HG03196 (cell line): ENCODE measurements at regions not wholly inside any gene's neighbourhood (a gene's known extent, or its start where the extent isn't known, plus 50 kb on each side); places are given as distances from the start of the nearest gene placed in this dataset.
"Not testable (repeated sequence)": the region's sequence is repeated elsewhere in the genome, so short reads cannot be mapped to it uniquely, and the experiment has no call there.

Source experiments
- ATAC-seq: cut with Tn5 transposase; IDR thresholded peaks from one replicate; pipeline ENCODE4 v1.9.1; 2021; ENCODE audit not compliant: unreplicated experiment

DNA sequence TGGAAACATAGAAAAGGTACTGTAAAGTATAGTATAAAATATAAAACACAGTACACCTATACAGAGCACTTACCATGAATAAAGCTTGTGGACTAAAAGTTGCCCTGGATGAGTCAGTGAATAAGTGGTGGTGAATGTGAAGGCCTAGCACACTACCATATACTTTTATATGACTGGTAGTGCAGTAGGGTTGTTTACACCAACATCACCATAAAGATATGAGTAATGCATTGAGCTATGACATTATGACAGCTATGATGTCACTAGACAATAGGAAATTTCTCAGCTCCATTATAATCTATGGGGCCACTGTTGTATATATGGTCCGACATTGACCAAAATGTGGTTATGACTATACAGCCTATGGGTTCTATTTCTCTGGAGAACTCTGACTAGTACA, 291.8 kb upstream of the ACTBL2 start:
- no peak for ATAC-seq

DNA sequence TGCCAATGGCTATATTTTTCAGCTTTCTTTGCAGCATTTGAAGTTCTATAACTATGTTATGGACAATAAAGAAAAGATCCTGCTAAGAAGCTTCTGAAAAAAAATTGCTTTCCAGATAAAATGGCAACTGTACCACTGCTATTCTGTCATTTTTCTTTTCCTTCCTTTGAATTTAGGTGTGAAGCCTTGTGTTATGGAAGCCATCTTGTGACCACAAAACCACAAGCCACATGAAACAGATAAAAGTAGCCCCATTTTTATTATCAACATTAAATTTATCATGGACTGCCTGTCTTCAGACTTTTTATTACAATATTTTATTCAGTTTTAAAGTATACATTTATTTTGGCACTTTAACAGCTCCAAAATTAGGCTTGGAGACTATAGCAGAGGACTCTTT, 289.9 kb upstream of the ACTBL2 start:
- no peak for ATAC-seq

DNA sequence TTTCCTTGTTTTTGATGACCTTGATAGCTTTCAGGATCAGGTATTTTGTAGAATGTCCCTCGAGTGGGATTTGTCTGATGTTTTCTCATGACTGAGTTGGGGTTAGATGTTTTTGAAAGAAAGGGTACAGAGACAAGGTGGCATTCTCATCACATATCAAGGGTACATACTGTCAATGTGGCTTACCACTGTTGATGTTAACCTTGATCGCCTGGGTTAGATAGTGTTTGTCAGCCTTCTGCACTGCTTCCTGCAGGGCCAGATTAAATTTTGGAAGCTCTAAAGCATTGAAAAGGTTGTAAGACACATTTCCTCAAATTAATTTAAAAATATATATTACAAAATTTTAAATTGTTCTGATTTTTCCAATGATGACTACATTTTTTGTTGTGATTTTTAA, 287.4 kb upstream of the ACTBL2 start:
- no peak for ATAC-seq

DNA sequence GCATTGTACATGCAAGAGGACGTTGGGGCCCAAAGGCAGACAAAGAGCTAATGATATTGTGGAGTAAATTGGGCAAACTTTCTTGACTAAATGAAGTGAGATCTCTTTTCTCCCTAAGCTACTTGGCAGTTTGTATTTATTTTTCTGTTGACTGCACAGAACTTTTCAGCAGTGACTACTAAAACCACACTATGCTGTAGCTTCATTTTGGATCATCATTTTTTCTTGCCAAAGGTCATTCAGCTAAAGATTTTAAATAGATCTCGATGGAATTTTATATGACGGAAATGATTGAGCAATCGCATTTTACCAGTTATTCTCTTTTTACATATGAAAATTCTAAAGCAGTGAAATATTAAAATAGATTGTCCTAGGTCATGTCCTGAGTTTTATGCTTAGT, 286.1 kb upstream of the ACTBL2 start:
- ATAC-seq = no peak

DNA sequence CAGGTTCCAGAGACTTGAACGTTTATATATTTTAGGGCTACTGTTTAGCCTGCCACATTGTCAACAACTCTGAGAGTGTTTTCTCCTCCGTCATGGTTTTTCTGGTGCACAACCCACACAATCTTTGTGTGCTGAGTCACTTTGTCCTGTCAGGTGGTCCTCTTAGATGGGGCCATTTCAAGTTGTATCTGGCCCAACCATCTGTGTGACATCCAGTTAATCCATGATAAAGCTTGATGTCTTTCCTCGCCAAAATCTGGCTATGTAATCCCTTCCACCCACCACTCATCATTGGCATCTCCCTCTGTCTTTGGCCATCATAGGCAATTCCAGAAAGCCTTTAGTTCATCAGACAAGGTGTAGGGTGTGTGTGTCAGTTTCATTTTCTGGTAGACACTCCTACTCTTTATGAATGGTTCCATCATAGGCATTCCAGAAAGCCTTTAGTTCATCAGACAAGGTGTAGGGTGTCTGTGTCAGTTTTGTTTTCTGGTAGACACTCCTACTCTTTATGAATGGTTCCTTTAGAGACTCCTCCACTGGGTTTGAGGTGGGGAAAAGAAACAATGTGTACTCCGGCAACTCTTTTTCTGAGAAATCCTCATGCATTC, 282.0 kb upstream of the ACTBL2 start:
- ATAC-seq = no peak

DNA sequence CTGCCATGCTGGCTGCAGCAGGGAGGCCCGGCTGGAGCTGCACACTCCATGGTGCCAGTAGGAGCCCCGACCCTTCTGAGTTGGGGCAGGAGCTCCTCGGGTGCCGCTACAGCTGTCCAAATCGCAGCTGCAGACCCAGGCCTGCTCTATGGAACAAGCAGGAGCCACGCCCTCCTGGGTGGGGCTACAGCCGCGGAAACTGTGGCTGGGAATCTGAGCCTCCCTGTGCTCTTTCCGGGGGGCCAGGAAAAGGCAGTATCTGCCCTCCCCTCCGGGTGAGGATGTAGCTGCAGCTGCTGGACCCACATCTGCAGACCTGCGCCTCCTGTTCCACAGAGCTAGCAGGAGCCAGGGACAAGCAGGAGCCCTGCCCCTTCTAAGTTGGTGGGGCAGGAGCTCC, 278.9 kb upstream of the ACTBL2 start:
- ATAC-seq = no peak

DNA sequence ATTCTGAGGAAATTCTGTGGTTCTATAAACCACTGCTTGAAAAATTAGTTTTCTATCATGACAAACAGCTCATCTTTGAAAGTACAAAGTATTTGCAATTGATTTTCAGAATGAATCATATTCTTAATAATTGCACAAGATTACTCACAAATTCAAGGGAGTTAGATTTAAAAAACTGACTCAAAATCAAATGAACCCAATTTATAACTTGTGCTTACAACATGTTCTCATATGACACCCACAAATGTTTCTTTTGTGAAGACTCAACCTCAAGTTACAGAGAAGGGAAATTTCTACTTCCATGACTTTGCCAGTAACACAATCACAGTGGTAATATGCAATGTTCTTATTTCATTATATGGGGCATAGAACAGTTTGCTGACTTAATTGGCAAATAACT, 272.0 kb upstream of the ACTBL2 start:
- no peak for ATAC-seq

DNA sequence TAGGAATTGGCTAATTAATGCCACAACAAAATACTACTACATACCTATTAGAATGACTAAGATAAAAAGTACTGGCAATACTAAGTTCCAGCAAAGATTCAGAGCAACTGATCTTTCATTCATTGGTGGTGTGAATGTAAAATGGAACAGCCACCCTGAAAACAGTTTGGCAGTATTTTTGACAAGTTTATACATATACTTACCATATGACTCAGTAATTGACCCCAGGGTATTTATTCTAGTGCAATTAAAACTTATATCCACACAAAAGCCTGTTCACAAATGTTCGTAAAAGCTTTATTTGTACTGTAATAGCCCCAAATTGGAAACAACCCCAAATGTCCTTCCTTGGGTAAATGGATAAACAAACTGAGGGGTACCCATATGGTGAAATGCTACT, 270.8 kb upstream of the ACTBL2 start:
- no peak for ATAC-seq

DNA sequence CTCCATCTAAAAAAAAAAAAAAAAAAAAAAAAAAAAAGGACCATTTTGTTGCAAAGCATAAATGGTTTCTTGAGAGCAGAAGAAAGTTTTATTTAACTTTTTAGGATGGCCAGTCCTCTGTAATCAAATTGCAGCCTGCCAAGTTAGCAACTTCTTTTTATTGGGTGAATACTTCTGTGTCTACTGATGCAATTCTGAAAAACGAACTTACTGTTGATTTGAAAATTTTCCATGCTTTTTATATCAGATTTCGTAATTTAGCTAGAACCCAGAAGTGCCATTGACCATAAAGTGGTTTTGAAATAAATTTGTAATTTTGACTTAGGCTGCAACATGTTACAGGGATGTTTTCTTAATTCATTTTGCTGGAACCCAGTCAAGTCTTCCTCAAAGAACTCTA, 269.1 kb upstream of the ACTBL2 start:
- ATAC-seq = no peak

DNA sequence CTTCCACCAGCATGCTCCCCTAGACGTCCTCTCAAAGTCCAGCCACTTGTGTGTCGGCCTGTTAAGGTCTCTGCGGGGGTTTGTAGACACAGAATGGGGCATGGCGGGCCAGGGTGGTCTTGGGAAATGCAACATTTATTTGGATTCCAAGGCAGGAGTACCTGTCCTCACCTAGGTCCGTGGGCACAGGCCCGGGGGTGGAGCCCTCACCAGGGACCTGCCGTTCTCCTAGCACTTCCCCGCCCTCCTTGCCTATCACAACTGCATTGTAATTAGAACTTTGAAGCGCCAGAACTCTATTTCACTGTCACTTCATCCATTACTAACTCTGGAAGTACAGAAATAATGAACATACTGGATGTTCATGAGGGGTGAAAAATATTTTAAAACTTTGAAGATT, 268.3 kb upstream of the ACTBL2 start:
- no peak for ATAC-seq

DNA sequence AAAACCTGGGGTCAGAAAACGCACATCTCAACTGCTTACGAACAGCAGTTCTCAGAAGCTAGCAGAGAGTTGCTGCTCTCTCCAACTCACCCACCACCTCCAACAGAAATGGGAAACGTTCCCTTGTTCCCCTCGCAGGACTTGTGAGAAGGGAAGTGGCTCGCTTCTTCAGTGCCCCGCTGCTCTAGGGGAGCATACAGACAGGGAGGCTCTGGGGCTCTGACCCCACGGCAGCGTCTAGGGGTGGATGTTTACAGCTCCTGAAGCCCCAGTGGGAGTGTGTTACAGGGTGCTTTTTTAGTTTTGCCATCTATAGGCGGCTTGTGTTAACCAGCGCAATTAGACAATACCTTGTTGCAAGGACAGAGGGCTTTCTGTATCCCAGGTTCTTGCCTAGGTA, 267.7 kb upstream of the ACTBL2 start:
- no peak for ATAC-seq

DNA sequence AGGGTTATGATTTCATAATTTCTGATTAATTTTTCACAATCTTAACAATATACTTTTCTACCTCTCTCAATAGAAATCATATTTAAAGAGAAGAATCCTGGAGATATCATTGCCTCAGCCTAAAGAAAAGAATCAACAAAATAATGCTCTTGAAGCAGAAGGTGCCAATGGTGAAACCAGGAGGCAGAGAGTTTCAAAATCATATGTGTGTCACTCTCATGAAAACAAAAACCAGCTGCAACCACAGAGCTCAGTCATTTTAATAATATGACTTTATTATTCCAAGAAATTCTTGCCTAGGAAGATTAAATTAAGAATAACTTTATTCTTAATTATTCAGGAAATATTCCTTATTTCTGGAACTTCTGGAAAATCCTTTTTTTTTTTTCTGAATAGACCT, 266.8 kb upstream of the ACTBL2 start:
- ATAC-seq = no peak

DNA sequence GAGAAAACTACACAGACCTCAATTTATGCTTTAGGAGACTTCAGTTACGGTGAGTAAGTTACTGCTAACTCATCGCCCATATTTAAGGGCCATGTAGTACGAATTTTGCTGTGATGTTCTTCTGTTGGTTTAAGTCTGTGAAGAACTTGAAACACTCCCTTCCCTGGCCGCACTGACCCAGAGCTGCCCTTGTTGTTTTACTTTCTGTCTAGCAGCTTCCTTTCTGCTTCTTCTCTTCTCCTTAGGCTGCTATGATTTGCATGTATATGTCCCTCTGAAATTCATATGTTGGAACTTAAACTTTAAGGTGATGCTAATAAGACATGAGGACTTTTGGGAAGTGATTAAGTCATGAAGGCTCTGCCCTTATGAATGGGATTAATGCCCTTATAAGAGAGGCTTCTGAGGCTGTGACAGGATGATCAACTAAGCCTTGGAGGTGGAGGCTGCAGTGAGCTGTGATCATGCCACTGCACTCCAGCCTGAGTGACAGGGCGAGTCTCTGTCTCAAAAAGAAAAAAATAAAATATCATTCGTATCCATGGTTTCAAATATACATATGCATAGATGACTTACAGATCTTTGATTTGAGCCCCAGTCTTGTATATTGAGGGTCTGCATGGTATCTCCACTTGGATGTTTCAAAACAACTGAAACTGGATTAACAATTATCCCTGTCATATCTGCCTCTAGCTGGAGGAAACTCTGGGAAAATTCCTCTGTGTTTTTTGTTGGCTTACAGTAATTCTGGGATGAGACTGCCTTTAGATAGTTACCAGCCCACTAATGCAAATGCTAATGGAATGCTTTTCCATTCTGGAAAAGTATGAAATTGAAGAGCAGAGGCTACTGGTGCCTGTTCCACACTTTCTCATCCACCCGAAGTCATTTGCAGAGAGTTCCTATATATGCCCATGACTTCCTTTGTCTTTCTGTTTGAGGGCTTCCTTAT, 263.4 kb upstream of the ACTBL2 start:
- no peak for ATAC-seq

DNA sequence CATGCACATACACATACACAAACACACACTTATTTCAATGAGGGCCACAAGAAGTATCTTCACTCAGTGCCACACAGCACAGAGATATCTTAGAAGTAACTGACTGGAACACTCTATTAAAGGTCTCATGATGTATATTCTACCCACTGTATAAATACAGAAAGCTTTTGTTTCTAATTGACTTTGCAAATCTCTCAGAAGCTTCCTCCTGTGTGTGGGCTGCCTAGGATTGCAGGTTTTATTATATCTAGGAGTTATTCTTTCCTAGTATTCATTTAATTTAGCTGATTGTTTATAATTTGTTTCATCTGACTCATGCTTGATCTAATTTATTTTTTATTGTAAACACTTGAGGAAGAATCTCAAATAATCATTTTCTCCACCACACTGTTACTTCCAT, 262.4 kb upstream of the ACTBL2 start:
- ATAC-seq = no peak

DNA sequence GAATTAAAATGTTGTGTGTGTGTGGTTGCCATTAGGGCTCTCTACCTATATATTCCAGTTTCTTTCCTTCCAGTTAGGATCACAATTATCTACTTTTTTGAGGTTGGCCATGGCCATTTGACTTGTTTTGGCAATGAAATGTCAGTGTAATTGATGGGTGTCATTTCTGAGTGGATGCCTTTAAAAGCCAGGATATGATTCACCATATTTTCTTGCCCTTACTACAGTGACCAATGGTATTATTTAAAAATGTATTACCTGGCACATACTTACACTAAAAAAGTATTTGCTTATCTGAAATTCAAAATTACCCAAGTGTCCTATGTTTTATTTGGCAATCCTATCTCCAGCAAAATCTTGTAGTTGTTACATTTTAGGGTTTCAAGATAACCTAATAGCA, 258.7 kb upstream of the ACTBL2 start:
- ATAC-seq = no peak

DNA sequence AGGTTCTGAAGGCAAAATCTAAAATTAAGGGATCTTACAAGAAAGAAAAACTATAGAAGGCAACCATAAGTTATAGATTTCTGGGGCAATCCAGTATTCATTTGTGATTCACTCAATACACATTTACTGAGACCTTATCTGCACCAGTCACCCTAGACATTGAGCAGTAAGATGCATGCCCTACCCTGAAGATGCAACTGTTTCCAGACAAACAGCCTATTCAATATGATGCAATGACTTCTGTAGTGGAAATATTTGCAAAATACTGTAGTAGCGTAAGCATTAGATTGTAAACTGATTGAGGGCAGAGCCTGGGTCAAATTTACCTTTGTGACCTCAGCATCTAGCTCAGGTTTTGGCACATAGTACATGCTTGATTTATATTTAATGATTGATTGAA, 256.2 kb upstream of the ACTBL2 start:
- no peak for ATAC-seq

DNA sequence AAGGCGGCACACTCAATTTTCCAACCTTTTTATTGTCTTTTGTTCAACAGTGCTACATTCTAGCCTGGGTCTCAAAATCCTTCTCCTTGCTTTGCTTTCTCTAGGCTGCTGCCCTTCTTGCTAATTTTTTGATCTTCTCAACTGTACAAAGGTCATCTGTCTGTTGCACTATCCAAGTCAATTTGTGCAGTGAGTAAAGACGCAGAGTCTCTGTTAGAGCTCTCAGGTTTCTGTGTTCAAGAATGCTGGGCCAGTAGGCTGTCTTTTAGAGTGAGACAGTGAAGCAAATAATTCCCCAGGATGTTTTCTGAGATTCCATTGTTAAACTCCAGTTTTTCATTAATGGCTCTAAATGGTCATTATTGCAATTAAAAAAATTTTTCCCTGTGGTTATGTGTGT, 255.7 kb upstream of the ACTBL2 start:
- no peak for ATAC-seq

DNA sequence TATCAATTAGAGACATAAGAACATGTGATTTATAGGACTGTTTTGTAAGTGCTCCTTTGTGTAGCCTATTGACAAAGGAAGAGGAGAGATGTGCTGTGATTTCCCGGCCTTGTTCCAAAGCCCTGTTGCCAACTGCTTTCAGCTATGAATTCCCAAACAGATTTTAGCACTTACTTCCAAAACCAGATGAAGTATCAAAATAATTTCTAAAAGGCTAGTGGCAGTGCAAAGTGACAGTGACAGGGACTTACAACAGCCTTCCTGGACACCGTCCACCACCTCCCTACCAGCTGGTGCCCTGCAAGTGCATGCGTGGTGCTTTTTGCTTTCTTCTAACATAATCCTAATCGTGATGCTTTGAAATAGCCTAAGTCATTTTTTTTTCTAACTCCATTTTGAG, 254.1 kb upstream of the ACTBL2 start:
- ATAC-seq = no peak

DNA sequence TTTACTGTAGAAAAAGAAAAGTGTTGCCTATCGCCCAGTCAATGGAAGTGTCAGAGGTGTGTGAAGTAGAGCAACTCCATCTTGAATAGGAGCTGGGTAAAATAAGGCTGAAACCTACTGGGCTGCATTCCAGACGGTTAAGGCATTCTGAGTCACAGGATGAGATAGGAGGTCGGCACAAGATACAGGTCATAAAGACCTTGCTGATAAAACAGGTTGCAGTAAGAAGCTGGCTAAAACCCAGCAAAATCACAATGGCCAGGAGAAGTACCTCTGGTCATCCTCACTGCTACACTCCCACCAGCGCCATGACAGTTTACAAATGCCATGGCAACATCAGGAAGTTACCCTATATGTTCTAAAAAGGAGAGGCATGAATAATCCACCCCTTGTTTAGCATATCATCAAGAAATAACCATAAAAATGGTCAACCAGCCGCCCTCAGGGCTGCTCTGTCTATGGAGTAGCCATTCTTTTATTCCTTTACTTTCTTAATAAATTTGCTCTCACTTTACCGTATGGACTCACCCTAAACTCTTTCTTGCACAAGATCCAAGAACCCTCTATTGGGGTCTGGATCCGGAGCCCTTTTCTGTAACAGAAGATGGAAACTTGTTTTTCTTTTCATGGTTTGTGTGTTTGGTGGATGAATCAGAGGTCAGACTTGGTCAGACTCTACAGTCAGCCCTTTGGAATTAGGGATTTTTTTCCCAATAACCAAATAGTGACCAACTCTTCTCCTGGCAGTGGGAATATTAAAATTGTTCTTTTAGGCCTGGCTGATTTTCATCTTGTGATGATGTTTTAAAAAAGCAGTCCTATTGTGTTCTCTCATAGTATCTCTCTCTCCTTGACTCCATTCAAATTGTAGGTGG, 252.9 kb upstream of the ACTBL2 start:
- not testable (repeated sequence) for ATAC-seq

DNA sequence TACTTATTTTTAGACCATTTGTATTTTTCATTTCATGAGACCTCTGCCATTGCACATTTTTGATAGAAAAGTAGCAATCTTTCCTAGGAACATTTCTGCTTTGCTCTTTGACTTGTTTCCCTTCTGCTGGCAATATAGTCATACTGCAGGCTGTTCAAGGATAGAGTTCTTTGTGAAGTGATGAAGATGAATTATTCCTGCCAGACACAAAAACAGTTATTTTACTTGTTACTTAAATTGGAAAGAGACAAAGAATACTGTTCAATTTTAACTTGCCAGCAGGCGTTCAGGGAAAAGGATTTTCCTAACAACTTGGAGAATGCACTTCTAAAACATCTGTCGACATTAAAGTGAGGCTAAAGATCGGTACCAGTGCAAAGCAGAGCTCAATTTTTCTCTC, 251.7 kb upstream of the ACTBL2 start:
- ATAC-seq = no peak

DNA sequence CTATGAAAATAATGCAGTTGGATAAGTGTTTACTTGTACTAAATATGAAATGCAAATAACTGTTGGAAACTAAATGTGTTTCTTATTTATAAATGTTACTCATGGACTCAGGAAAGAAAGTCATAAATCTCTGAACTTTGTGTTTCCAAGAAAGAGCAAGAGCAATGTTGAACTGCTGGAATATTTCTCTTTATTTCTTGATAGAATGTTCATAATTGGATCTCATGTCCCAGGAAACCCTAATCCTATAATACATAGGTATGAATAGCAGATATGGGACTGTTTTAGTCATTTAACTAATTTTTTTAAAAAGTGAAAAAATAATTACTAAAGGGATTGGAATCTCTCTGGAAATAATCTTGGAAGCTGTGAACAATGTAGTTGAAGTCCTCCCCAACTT, 245.0 kb upstream of the ACTBL2 start:
- ATAC-seq = no peak
